Osteocyte (in vitro differentiated cells): ENCODE measurements at regions not wholly inside any gene's neighbourhood (a gene's known extent, or its start where the extent isn't known, plus 50 kb on each side); places are given as distances from the start of the nearest gene placed in this dataset.

Source experiments
- DNase-seq: peaks from one replicate; pipeline ENCODE4 v3.0.0; 2021; ENCODE audit warnings: mixed read lengths; ENCODE audit not compliant: unreplicated experiment; ENCODE audit errors: extremely low spot score
- H3K27ac Mint-ChIP-seq: one replicate; pipeline ENCODE4 v1.8.0; 2021; ENCODE audit warnings: mild to moderate bottlenecking, mixed read lengths; ENCODE audit not compliant: unreplicated experiment
- H3K27me3 Mint-ChIP-seq: one replicate; pipeline ENCODE4 v1.8.0; 2021; ENCODE audit warnings: mixed read lengths; ENCODE audit not compliant: unreplicated experiment
- H3K36me3 Mint-ChIP-seq: one replicate; pipeline ENCODE4 v1.8.0; 2021; ENCODE audit warnings: mixed read lengths; ENCODE audit not compliant: unreplicated experiment
- H3K4me1 Mint-ChIP-seq: one replicate; pipeline ENCODE4 v1.8.0; 2021; ENCODE audit warnings: mixed read lengths; ENCODE audit not compliant: unreplicated experiment
- H3K4me3 Mint-ChIP-seq: one replicate; pipeline ENCODE4 v1.8.0; 2021; ENCODE audit warnings: mild to moderate bottlenecking, moderate library complexity, mixed read lengths; ENCODE audit not compliant: unreplicated experiment
- H3K9me3 Mint-ChIP-seq: one replicate; pipeline ENCODE4 v1.8.0; 2021; ENCODE audit warnings: mixed read lengths; ENCODE audit not compliant: unreplicated experiment
- TF ChIP-seq, protein P1 (sequence below): fragments of 200-600 bp; sonication (generic); IDR thresholded peaks from 2 replicates; pipeline ENCODE4 v1.5.0; 2021; ENCODE audit warnings: antibody characterized with exemption, mild to moderate bottlenecking, moderate library complexity

DNA sequence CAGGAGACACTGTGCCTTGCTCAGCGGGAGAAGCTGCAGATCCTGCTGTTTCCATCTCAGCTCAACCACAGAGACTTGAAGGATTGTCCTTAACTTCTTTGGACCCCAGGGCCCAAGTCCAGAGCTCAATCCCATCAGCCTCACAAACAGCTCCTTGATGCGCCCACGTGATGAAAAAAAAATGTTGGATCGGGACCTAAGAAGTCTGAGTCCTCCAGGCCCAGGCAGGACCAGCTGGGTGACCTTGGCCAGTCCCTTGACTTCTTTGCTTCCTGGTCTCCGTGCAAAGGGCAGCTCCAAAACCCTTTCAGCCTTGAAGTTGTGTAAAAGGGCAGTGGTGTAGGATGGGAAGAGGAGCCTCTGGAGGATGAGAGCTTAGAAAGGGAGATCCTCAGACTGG lies 175.5 kb downstream of the ZFP36L2 start:
- no peaks in the 10 kb centered on the region for H3K36me3 Mint-ChIP-seq
- H3K4me1 Mint-ChIP-seq: peaks cover 49% of the 10 kb centered on the region
- H3K4me3 Mint-ChIP-seq: no peak overlapping the region
- TF ChIP-seq, protein P1, sequence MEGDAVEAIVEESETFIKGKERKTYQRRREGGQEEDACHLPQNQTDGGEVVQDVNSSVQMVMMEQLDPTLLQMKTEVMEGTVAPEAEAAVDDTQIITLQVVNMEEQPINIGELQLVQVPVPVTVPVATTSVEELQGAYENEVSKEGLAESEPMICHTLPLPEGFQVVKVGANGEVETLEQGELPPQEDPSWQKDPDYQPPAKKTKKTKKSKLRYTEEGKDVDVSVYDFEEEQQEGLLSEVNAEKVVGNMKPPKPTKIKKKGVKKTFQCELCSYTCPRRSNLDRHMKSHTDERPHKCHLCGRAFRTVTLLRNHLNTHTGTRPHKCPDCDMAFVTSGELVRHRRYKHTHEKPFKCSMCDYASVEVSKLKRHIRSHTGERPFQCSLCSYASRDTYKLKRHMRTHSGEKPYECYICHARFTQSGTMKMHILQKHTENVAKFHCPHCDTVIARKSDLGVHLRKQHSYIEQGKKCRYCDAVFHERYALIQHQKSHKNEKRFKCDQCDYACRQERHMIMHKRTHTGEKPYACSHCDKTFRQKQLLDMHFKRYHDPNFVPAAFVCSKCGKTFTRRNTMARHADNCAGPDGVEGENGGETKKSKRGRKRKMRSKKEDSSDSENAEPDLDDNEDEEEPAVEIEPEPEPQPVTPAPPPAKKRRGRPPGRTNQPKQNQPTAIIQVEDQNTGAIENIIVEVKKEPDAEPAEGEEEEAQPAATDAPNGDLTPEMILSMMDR: no peak
- H3K27ac Mint-ChIP-seq: no peak overlapping the region
- H3K27me3 Mint-ChIP-seq: no peaks in the 10 kb centered on the region
- no peak for DNase-seq
- no peaks in the 10 kb centered on the region for H3K9me3 Mint-ChIP-seq

DNA sequence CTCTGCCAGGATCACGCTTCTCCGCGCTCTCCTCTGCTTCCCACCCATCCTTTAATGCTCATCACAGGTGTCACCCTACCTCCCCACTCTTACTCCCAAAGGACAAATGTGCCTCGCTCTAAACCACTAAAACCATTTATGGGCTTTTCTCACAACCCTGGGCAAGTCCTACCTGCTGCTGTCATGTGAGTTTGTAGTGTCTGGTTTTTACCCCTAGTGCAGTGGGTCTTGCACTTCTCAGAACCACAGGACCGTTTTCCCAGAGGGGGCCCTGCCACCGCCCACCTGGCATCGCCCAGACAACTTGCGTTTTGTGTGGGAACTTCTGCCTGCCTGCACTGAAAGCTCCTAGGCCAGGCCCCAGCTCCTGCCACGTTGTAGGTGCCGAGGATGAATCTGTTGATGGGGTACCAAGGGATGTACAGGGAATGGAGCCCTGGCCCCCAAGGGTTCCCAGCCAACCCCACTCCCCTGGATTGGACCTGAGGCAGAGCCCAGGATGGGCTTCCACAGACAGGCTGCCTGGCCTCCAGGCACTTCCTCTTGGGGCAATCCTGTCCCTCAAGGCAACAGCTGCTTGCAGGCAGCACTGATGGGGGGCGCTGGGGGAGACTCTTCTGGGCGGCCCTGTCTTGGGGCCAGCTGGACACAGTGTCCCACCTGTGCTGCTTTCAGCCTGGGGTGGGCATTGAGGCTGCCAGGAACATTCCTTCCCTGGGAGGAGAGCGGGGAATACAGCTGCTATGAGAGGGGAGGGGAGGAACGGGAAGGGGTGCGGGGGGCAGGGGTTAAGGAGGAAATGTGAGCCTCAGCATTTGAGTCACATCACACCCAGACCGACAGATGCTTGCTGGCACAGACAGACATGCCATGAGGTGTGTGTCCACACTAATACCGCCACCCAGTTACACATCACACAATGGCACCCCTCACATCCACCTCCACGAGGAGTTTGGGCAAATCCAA lies 176.3 kb downstream of the ZFP36L2 start:
- TF ChIP-seq, protein P1: no peak
- Mint-ChIP-seq H3K27me3 (no peaks in the 10 kb centered on the region), H3K4me3 (no peak overlapping the region), H3K9me3 (no peaks in the 10 kb centered on the region), H3K36me3 (no peaks in the 10 kb centered on the region), H3K4me1 (peaks cover 48% of the 10 kb centered on the region), H3K27ac (no peak overlapping the region)
- no peak for DNase-seq

DNA sequence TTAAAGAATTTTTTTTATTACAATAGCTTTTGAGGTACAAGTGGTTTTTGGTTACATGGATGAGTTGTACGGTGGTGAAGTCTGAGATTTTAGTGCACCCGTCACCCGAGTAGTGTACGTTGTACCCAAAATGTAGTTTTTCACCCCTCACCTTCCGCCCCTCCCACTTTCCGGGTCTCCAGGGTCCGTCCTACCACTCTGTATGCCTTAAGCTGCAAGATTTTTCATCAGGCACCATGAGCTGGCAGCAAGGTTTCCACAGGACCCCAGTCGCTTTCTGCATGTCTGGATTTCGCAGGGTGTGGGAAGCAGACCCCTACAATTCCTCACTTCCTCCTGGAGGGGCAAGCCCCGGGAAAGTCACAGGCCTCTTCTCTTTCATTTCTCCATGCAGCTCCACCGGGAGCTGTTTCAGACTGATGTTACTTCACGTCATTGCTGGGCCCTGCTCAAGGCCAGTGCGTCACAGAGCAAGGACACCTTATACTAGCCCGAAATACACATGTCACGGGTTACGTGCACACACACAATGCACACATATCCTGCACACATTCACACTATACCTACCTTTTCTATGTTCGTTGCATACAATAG lies 179.1 kb downstream of the ZFP36L2 start:
- TF ChIP-seq, protein P1: no peak
- Mint-ChIP-seq H3K27ac (peak overlapping the region; percentile 28), H3K9me3 (no peaks in the 10 kb centered on the region), H3K27me3 (no peaks in the 10 kb centered on the region), H3K36me3 (no peaks in the 10 kb centered on the region), H3K4me3 (no peak overlapping the region), H3K4me1 (peaks cover 63% of the 10 kb centered on the region)
- DNase-seq: no peak

DNA sequence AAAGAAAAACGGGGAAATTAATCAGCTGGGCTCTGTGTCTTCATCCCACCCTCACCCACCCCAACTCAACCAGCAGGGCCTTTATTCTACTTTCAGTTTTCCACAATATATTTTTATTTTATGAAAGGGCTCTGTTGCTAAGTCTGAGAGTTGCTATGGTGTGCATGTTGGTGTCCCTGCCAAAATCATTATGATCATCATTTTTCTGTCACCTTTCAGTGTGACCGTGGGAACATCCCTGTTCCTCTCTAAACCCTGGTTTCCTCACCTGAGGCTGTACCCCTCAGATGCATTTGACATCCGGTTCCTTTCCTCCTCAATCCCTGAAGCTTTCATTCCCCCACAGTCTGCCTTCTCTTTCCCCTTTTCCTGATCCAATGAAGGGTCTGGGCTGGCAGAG lies 180.5 kb downstream of the ZFP36L2 start:
- peaks cover 65% of the 10 kb centered on the region for H3K4me1 Mint-ChIP-seq
- TF ChIP-seq, protein P1: no peak
- H3K9me3 Mint-ChIP-seq: no peaks in the 10 kb centered on the region
- H3K27me3 Mint-ChIP-seq: no peaks in the 10 kb centered on the region
- H3K4me3 Mint-ChIP-seq: no peak overlapping the region
- no peaks in the 10 kb centered on the region for H3K36me3 Mint-ChIP-seq
- no peak for DNase-seq
- peak overlapping the region; percentile 42 for H3K27ac Mint-ChIP-seq

DNA sequence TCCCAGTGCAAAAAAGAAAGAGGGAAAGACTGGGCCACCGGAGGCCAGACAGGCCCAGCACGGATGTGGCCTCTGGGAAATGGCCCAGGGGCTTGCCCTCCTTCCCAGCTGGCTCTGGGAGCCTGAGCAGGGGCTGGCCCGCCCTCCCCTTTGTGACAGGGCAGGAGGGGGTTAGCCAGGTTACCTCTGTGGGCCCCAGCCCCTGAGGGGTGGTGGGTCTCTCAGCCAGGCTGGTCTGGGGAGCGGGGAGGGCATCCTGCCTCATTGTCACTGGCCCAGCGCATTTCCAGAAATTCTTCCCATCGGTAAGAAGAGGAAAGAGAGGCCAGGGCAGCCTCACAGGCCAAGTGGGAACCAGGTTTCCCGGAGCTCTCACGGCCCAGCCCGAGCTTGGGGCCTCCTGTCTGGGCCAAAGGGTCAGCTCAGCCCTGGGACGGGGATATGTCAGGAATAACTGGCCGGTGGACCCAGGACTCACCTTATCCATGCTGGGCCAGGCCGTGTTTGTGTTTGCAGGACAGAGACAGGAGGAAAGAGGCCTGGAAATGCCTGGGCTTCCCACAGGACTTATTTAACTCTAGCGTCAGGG lies 182.2 kb downstream of the ZFP36L2 start:
- no peak overlapping the region for H3K27ac Mint-ChIP-seq
- H3K4me1 Mint-ChIP-seq: peaks cover 69% of the 10 kb centered on the region
- no peaks in the 10 kb centered on the region for H3K36me3 Mint-ChIP-seq
- H3K27me3 Mint-ChIP-seq: no peaks in the 10 kb centered on the region
- TF ChIP-seq, protein P1: no peak
- H3K9me3 Mint-ChIP-seq: no peaks in the 10 kb centered on the region
- no peak overlapping the region for H3K4me3 Mint-ChIP-seq
- no peak for DNase-seq
